GM21825 (cell line): ENCODE measurements at regions not wholly inside any gene's neighbourhood (a gene's known extent, or its start where the extent isn't known, plus 50 kb on each side); places are given as distances from the start of the nearest gene placed in this dataset.

Source experiments
- ATAC-seq: cut with Tn5 transposase; IDR thresholded peaks from one replicate; pipeline ENCODE4 v1.9.1; 2021; ENCODE audit warnings: mild to moderate bottlenecking, moderate library complexity; ENCODE audit not compliant: unreplicated experiment

GRCh38 chr11:10622108-10622507 is 53.6 kb upstream of the LYVE1 start:
- no peak for ATAC-seq

- no peak for ATAC-seq
Measured at GRCh38 chr11:10619131-10619680, 50.7 kb upstream of the LYVE1 start.

GRCh38 chr11:10618490-10618889 is 50.0 kb upstream of the LYVE1 start:
- ATAC-seq, result no peak
